Prostate gland (tissue), 2 donors: ENCODE measurements at regions not wholly inside any gene's neighbourhood (a gene's known extent, or its start where the extent isn't known, plus 50 kb on each side); places are given as distances from the start of the nearest gene placed in this dataset.

ENCODE experiments used
- DNase-seq: peaks from one replicate; pipeline ENCODE4 v3.0.0-alpha.2; 2019; ENCODE audit warnings: low spot score
- H3K27ac ChIP-seq, 2 donors: fragments of 200-600 bp; sonication (generic); 2 replicates each; pipeline ENCODE4 v1.5.1; 2017 to 2019
- H3K27me3 ChIP-seq: fragments of 200-600 bp; sonication (generic); replicated peaks from 2 replicates; pipeline ENCODE4 v1.5.1; 2019; ENCODE audit not compliant: insufficient read depth
- H3K36me3 ChIP-seq, 2 donors: fragments of 200-600 bp; sonication (generic); 1 replicate in 1 of 2; 2 replicates in 1 of 2; pipeline versions ENCODE4 v1.5.1 to v1.8.1; 2017 to 2019
- H3K4me1 ChIP-seq: fragments of 200-600 bp; sonication (generic); replicated peaks from 2 replicates; pipeline ENCODE4 v1.5.1; 2019
- H3K4me3 ChIP-seq, 2 donors: fragments of 200-600 bp; sonication (generic); 2 replicates each; pipeline ENCODE4 v1.5.1; 2017 to 2019
- H3K9me3 ChIP-seq: fragments of 200-600 bp; sonication (generic); 2 replicates; pipeline ENCODE4 v1.5.1; 2017
- POLR2A ChIP-seq: fragments of 450-650 bp; IDR thresholded peaks from one replicate; pipeline ENCODE4 v1.6.1; 2016; ENCODE audit warnings: antibody characterized with exemption, mild to moderate bottlenecking
- POLR2AphosphoS5 ChIP-seq: sonication (generic); formaldehyde crosslinking; IDR thresholded peaks from one replicate; pipeline ENCODE4 v1.6.1; 2017; ENCODE audit warnings: antibody characterized with exemption
- WGBS: methylation state at CpG from one replicate; pipeline ENCODE4 v1.1.5; 2018; 5-methylcytosine and 5-hydroxymethylcytosine counted together
- intact Hi-C: fragments of 100-400 bp; cut with DNase I; formaldehyde crosslinking; loops from one replicate; pipeline ENCODE4 v1.14.2; 2022
- small RNA-seq, 2 donors: library from RNA; depleted of rRNA; stranded (forward); fragments of <200 nt; gene quantifications; one replicate each; pipeline ENCODE3, GENCODE V24; 2016
- TF ChIP-seq, protein P1 (sequence below), 4 experiments: fragments of 200-600 bp in 2 of 4; fragments of 450-650 bp in 2 of 4; sonication (generic) in 2 of 4; IDR thresholded peaks; 1 replicate in 3 of 4; 2 replicates in 1 of 4; pipeline ENCODE4 v1.5.1; 2016 to 2019; ENCODE audit warnings: antibody characterized with exemption in 4 of 4, mild to moderate bottlenecking in 2 of 4, moderate library complexity in 2 of 4

GRCh38 chr1:185368313-185368855 is 51.3 kb upstream of the IVNS1ABP start:
- Histone ChIP-seq H3K9me3 (no peaks in the 10 kb centered on the region), H3K27ac (no peak overlapping the region), H3K4me1 (no peaks in the 10 kb centered on the region), H3K27me3 (no peaks in the 10 kb centered on the region), H3K4me3 (no peak overlapping the region), H3K36me3 (no peaks in the 10 kb centered on the region)
- intact Hi-C loops: no loop called here
- 93% methylated on average over 3 of the region's 3 CpGs for WGBS
- no peak for DNase-seq
- TF ChIP-seq, protein P1, sequence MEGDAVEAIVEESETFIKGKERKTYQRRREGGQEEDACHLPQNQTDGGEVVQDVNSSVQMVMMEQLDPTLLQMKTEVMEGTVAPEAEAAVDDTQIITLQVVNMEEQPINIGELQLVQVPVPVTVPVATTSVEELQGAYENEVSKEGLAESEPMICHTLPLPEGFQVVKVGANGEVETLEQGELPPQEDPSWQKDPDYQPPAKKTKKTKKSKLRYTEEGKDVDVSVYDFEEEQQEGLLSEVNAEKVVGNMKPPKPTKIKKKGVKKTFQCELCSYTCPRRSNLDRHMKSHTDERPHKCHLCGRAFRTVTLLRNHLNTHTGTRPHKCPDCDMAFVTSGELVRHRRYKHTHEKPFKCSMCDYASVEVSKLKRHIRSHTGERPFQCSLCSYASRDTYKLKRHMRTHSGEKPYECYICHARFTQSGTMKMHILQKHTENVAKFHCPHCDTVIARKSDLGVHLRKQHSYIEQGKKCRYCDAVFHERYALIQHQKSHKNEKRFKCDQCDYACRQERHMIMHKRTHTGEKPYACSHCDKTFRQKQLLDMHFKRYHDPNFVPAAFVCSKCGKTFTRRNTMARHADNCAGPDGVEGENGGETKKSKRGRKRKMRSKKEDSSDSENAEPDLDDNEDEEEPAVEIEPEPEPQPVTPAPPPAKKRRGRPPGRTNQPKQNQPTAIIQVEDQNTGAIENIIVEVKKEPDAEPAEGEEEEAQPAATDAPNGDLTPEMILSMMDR (IDR thresholded peaks at IDR 0.05): no peak
- TF ChIP-seq POLR2A: no peak
- no peak for TF ChIP-seq POLR2AphosphoS5

DNA sequence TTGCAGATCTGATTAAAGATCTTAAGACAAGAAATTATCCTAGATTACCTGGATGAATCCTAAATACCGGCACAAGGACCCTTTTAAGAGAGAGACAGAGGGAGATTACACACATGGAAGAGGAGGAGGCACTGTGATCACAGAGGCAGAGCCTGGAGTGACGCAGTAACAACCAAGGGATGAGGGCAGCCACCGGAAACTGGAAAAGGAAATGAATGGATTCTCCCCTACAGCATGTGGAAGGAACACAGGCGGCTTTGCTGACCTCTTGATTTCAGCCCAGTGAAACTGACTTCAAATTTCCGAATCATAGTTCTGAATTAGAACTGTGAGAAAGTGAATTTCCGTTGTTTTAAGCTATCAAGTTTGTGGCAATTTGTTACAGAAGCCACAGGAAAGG is 50.2 kb upstream of the IVNS1ABP start:
- H3K9me3 ChIP-seq: no peaks in the 10 kb centered on the region
- H3K27me3 ChIP-seq: no peaks in the 10 kb centered on the region
- WGBS: 92% methylated on average over 6 of the region's 6 CpGs
- H3K27ac ChIP-seq: no peak overlapping the region
- H3K4me1 ChIP-seq: no peaks in the 10 kb centered on the region
- no peak for TF ChIP-seq POLR2A
- no peaks in the 10 kb centered on the region for H3K36me3 ChIP-seq
- no peak overlapping the region for H3K4me3 ChIP-seq
- intact Hi-C loops: no loop called here
- no peak for DNase-seq

Small RNA genes in the stretch of these regions (small RNA-seq; reads per million reads assigned to genes)
- gene MCRIP2P2 (0 reads per million in 2 donors), gene RF00019 (0 reads per million in 2 donors), gene RNU7-183P (0 reads per million in 2 donors)
